GM12878 (cell line): ENCODE measurements at regions not wholly inside any gene's neighbourhood (a gene's known extent, or its start where the extent isn't known, plus 50 kb on each side); places are given as distances from the start of the nearest gene placed in this dataset.

Source experiments
- ATAC-seq: fragments of 200-7000 bp; cut with Tn5 transposase; 3 replicates; pipeline ENCODE4 v1.9.1; 2020; ENCODE audit warnings: mild to moderate bottlenecking, moderate library complexity
- BruUV-seq: library from RNA; stranded (reverse); fragments of 400-500 nt; replicated peaks from 2 replicates; lab custom pipeline; 2021; lab: Mats Ljungman, UMichigan
- CTCF ChIA-PET: fragments of 300-600 bp; sonication (Branson Sonifier 250); formaldehyde crosslinking; extraction: SDS; loops from one replicate; lab custom pipeline; 2021; ENCODE audit warnings: inconsistent platforms; lab: Yijun Ruan, JAX
- POLR2A ChIA-PET: fragments of 350-600 bp; formaldehyde crosslinking; extraction: SDS; loops from one replicate; lab custom pipeline; 2021; ENCODE audit warnings: inconsistent platforms; lab: Charles Lee
- RAD21 ChIA-PET: fragments of 300-600 bp; sonication (Branson Sonifier 250); formaldehyde crosslinking; loops from one replicate; lab custom pipeline; 2023; ENCODE audit warnings: antibody characterized with exemption; ENCODE audit not compliant: unreplicated experiment; lab: Charles Lee
- SMC1A ChIA-PET: fragments of 300-600 bp; sonication (Branson Sonifier 250); formaldehyde crosslinking; loops from one replicate; lab custom pipeline; 2023; ENCODE audit not compliant: unreplicated experiment, uncharacterized antibody; lab: Charles Lee
- DNase-seq: peaks from one replicate; pipeline ENCODE4 v3.0.0-alpha.2; 2011; ENCODE audit warnings: low read depth, low spot score
- FAIRE-seq: peaks from 3 replicates; lab custom pipeline; 2011; peaks lifted over from hg19 to GRCh38; lab: Jason Lieb, UNC
- H2AFZ ChIP-seq: 2 replicates; pipeline ENCODE4 v1.6.0; 2011; ENCODE audit warnings: low read depth, low read length, control low read depth; ENCODE audit not compliant: control insufficient read depth
- H3K27ac ChIP-seq: 2 replicates; pipeline ENCODE4 v1.5.1; 2011; ENCODE audit warnings: control low read depth; ENCODE audit not compliant: control insufficient read depth, insufficient read depth
- H3K27me3 ChIP-seq, 2 experiments: replicated peaks in 1 of 2; 2 replicates each; pipeline versions ENCODE4 v1.6.0 to v1.6.1; 2011; ENCODE audit warnings: low read length in 1 of 2; ENCODE audit not compliant: control insufficient read depth in 2 of 2, insufficient read depth in 2 of 2
- H3K36me3 ChIP-seq, 2 experiments: 2 replicates each; pipeline ENCODE4 v1.5.1; 2011; ENCODE audit warnings: low read length in 1 of 2; ENCODE audit not compliant: control insufficient read depth in 2 of 2, insufficient read depth in 2 of 2
- H3K4me1 ChIP-seq: 2 replicates; pipeline ENCODE4 v1.6.1; 2011; ENCODE audit warnings: mild to moderate bottlenecking, low read length, moderate library complexity, mixed read lengths; ENCODE audit not compliant: control insufficient read depth, insufficient read depth
- H3K4me2 ChIP-seq: 2 replicates; pipeline ENCODE4 v1.6.0; 2011; ENCODE audit warnings: control low read depth; ENCODE audit not compliant: control insufficient read depth, insufficient read depth
- H3K4me3 ChIP-seq: fragments of 200-600 bp; sonication (generic); 2 replicates; pipeline ENCODE4 v1.5.1; 2016
- H3K79me2 ChIP-seq: 2 replicates; pipeline ENCODE4 v1.6.0; 2011; ENCODE audit warnings: low read length; ENCODE audit not compliant: control insufficient read depth, insufficient read depth
- H3K9ac ChIP-seq: 2 replicates; pipeline ENCODE4 v1.8.0; 2011; ENCODE audit warnings: low read length, control low read depth, mixed read lengths; ENCODE audit not compliant: control insufficient read depth, insufficient read depth
- H3K9me3 ChIP-seq: replicated peaks from 3 replicates; pipeline ENCODE4 v1.5.1; 2011; ENCODE audit warnings: mild to moderate bottlenecking, low read length; ENCODE audit not compliant: control insufficient read depth, insufficient read depth
- H4K20me1 ChIP-seq: 2 replicates; pipeline ENCODE4 v1.6.0; 2011; ENCODE audit not compliant: control insufficient read depth, insufficient read depth
- BCL11A ChIP-seq: IDR thresholded peaks from 2 replicates; pipeline ENCODE4 v1.6.1; 2011; ENCODE audit warnings: low read depth, low read length
- CBX3 ChIP-seq: fragments of 200-600 bp; sonication (generic); IDR thresholded peaks from 2 replicates; pipeline ENCODE4 v1.6.1; 2016; ENCODE audit warnings: low read depth, borderline replicate concordance
- EED ChIP-seq: sonication (generic); IDR thresholded peaks from 2 replicates; pipeline ENCODE4 v1.6.1; 2016; ENCODE audit warnings: antibody characterized with exemption, low read depth
- JUND ChIP-seq: IDR thresholded peaks from 2 replicates; pipeline ENCODE4 v1.6.1; 2012; ENCODE audit warnings: low read depth, mild to moderate bottlenecking, low read length, improper control_type of control experiment, moderate library complexity
- NR2C2 ChIP-seq: IDR thresholded peaks from 2 replicates; pipeline ENCODE4 v1.6.1; 2011; ENCODE audit warnings: borderline replicate concordance, low read depth; ENCODE audit not compliant: control insufficient read depth, insufficient read length
- REST ChIP-seq: IDR thresholded peaks from 2 replicates; pipeline ENCODE4 v1.6.1; 2012; ENCODE audit warnings: mild to moderate bottlenecking, low read depth, low read length
- SP1 ChIP-seq: IDR thresholded peaks from one replicate; pipeline ENCODE4 v1.6.1; 2011; ENCODE audit warnings: low read depth, low read length
- SRF ChIP-seq, 2 experiments: IDR thresholded peaks; 2 replicates each; pipeline ENCODE4 v1.6.1; 2011; ENCODE audit warnings: low read depth in 2 of 2, low read length in 2 of 2, mild to moderate bottlenecking in 1 of 2, moderate library complexity in 1 of 2
- WGBS: methylation state at CpG from one replicate; pipeline ENCODE4 v1.1.6; 2016; ENCODE audit warnings: low lambda C conversion rate; ENCODE audit not compliant: insufficient replicate concordance, insufficient coverage; ENCODE audit errors: missing lambda C conversion rate; 5-methylcytosine and 5-hydroxymethylcytosine counted together
- in situ Hi-C: fragments of 300-500 bp; cut with MboI; formaldehyde crosslinking; loops from 9 replicates; pipeline ENCODE4 v1.14.3; 2018; ENCODE audit warnings: mixed read lengths
- intact Hi-C: fragments of 100-400 bp; cut with micrococcal nuclease; formaldehyde crosslinking; loops from one replicate; pipeline ENCODE4 v1.14.2; 2022; ENCODE audit not compliant: unreplicated experiment

- no peak for TF ChIP-seq REST
- no peak for TF ChIP-seq EED
- no peak for TF ChIP-seq SRF (IDR thresholded peaks at IDR 0.05; ENCODE audit: low read depth in 2 of 2, low read length in 2 of 2)
- TF ChIP-seq JUND = no peak
- no peak for TF ChIP-seq CBX3
These were observed 779.9 kb upstream of the CNTNAP5 start (continued) for GRCh38 chr2:123245156-123245555.

- SMC1A ChIA-PET = interaction anchor here (0.6 kb wide), 1 partner anchor 464 kb away, joined by 3 read pairs; no protein-coding TSS in a partner anchor
- ATAC-seq = no peak
- POLR2A ChIA-PET = no interaction called here
- H3K27ac ChIP-seq = no peak overlapping the region
- no peaks in the 10 kb centered on the region for H3K27me3 ChIP-seq
- WGBS = 10% methylated on average over 4 of the region's 4 CpGs
- no peaks in the 10 kb centered on the region for H3K9me3 ChIP-seq
- TF ChIP-seq BCL11A (no peak), SP1 (no peak), NR2C2 (no peak)
- no peak overlapping the region for H2AFZ ChIP-seq
- H3K4me3 ChIP-seq = no peak overlapping the region
- CTCF ChIA-PET = no interaction called here
- no peak for DNase-seq
- H4K20me1 ChIP-seq = no peaks in the 10 kb centered on the region
- BruUV-seq = no TSS peak
- intact Hi-C loops = no loop called here
- H3K36me3 ChIP-seq = no peaks in the 10 kb centered on the region
- H3K4me1 ChIP-seq = no peaks in the 10 kb centered on the region
- RAD21 ChIA-PET = no interaction called here
- no peak overlapping the region for H3K9ac ChIP-seq
- no peak overlapping the region for H3K4me2 ChIP-seq
- in situ Hi-C loops = no loop called here
- no peak for FAIRE-seq
- H3K79me2 ChIP-seq = no peaks in the 10 kb centered on the region
These were observed 766.1 kb upstream of the CNTNAP5 start for GRCh38 chr2:123258877-123259539.
